Left kidney (tissue), 1 donor: ENCODE measurements at regions not wholly inside any gene's neighbourhood (a gene's known extent, or its start where the extent isn't known, plus 50 kb on each side); places are given as distances from the start of the nearest gene placed in this dataset.
A peak's percentile ranks its signal among the peaks of the same experiment; 100 is the strongest.
"Not testable (repeated sequence)": the region's sequence is repeated elsewhere in the genome, so short reads cannot be mapped to it uniquely, and the experiment has no call there.

Experiments used
- DNase-seq: peaks from one replicate; pipeline ENCODE4 v3.0.0-alpha.2; 2013

DNA sequence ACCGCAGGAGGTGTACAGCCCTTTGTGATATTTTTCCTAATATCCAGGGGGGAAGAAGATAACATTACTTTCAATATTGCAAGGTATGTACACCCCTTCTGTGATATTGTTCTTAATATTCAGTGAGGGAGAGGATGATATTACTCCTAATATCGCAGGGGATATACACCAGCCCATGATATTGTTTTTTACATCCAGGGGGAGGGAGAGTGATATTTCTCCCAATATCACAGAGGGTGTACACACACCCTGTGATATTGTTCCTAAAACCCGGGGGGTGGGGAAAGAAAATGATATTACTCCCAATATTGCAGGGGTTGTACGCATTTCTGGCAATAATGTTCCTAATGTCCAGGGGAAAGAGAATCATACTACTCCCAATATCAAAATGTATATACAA is 58.0 kb upstream of the SLC25A48 start:
- DNase-seq, result no peak

DNA sequence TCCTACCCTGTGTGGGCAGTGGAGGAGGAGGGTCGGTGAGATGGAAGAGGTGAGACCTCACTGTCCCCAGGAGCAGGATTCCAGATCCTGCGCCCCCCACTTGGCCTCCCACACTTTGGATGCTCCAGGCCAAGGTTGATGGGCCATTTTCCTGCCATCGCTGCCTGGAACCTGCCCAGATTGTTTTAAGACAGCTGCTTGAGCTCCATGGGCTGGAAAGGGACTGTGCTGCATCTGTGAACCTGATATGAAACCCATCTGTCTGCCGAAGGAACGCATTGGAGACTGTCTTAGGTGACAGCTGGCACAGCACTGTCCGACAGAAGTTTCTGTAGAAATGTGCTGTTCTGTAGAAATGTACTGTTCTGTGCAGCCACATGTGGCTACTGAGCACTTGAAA is 72.7 kb upstream of the SLC25A48 start:
- DNase-seq, result no peak

DNA sequence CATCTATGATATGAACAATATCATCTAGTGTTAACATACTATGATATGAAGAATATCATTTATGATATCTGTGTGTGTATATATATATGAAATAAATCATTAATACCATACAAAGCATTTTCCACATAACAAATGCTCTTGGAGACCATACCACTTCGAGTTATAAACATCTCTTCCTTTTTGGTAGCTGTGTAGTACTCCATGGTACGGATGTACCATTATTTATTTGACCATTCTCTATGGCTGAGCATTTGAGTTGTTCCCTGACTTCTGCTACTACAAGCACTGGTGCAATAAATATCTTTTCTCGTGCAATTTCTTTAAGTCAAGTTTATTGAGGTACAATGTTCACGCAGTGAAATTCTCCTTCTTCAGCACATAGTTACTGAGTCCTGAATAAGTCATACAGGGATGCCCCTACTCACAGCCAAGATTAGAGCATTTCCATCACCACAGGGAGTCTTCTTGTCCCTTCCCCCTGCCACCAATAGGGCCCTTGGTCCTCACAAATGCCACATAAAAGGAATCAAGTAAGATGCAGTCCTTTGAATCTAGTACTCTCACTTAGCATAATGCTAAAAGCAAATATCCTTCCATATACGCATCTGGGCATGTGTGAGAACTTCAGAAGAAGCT is 75.2 kb upstream of the SLC25A48 start:
- no peak for DNase-seq

- no peak for DNase-seq
These were observed 80.5 kb upstream of the SLC25A48 start for GRCh38 chr5:135753990-135754389.

DNA sequence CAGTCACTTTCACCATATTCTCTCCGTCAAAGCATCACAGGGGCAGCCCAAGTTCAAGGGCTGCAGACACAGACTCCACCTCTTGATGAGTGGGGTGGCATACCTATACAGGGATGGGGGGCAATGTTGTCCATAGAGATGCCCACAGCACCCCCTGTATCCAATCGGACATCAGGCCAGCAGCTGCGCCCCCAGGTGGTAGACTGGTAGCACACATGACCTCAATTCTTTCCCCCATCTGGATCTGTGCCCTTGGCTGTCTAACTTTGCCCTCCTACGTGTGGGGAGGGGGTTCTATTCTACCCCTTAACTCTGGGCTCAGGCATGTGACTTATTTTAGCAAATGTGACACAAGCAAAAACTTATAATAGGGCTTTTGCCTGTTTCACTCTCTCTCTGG is 84.0 kb upstream of the SLC25A48 start:
- no peak for DNase-seq

DNA sequence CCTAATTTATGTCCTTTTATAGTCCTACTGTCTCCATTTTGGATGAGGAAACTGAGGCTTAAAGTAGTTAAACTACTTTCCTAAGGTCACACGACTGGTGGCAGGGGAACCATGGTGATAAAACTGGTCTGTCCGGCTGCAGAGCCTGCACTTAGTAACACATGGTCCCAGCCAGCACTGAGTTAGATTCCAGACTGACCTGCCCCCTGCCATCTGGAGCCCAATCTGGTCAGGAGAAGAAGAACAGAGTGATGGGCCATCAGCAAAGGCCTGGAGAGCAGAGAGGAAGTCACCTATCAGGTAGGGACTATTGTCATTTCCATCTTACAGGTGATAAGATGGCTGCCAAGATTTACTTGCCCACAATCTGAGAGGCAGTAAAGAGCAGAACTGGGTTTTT is 86.6 kb upstream of the SLC25A48 start:
- DNase-seq, result no peak

- DNase-seq, result no peak
These were observed 88.5 kb upstream of the SLC25A48 start for GRCh38 chr5:135745897-135746500.

- DNase-seq, result peak; percentile 78
These were observed 90.6 kb upstream of the SLC25A48 start for GRCh38 chr5:135743705-135744411.

- no peak for DNase-seq
These were observed 91.3 kb upstream of the SLC25A48 start for GRCh38 chr5:135743181-135743580.

- DNase-seq, result not testable (repeated sequence)
These were observed 92.2 kb upstream of the SLC25A48 start for GRCh38 chr5:135742240-135742639.

DNA sequence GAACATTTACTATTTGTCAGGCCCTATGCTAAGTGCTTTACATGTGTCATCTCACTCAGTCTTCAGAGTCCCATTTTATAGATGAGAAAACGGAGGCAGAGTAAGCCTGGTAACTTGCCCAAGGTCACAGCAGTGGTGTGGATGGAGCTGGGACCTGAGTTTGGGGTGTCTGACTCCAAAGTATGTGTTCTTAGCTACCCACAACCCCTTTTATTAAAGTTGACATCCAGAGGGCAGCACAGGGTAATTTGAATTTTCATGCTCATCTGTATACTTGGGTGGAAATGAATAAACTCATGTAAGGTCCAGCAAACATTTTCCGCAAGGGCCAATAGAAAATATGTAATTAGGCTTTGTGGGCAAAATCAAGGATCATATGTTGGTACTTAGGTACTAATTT is 93.4 kb upstream of the SLC25A48 start:
- DNase-seq, result no peak

GRCh38 chr5:135740475-135740874 is 94.0 kb upstream of the SLC25A48 start:
- no peak for DNase-seq

DNA sequence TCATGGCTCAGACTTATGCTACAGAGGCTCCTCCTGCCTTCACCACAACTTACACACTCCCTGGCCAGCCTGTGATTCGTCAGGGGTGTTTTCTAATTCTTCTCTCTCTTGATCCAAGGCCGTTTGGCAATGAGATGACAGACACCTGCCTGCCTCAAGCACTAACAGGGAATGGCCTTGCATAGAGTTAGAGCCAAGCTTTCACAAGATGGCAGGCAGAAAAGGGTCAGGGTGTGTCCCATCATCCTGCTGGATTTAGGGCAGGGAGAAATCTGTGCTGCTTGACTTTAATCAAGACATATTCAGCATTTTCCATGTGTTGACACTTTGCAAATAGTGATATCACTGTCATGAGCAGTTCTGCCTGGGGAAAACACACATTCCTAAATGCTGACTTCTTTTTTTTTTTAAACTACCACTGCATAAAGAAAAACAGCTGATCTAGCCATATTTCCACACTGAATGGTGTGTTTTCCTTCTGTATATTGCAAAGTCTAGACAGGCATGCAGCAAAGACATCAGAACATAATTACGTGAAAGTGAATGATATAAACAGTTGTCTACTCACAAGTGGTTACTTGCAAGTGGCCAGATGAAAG is 95.0 kb upstream of the SLC25A48 start:
- no peak for DNase-seq

DNA sequence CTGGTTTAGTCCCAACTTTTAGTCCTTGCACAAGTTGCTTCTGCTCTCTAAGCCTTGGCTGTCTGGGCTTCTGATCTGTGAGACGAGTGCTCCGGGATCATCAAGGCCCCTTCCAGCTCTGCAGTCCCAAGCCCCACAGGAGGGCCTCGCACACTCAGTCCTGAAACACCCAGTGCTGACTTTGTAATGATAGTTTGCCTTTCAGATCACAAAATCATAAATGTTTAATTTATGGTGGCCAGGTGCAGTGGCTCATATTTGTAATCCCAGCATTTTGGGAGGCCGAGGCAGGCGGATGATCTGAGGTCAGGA is 95.9 kb upstream of the SLC25A48 start:
- no peak for DNase-seq

DNA sequence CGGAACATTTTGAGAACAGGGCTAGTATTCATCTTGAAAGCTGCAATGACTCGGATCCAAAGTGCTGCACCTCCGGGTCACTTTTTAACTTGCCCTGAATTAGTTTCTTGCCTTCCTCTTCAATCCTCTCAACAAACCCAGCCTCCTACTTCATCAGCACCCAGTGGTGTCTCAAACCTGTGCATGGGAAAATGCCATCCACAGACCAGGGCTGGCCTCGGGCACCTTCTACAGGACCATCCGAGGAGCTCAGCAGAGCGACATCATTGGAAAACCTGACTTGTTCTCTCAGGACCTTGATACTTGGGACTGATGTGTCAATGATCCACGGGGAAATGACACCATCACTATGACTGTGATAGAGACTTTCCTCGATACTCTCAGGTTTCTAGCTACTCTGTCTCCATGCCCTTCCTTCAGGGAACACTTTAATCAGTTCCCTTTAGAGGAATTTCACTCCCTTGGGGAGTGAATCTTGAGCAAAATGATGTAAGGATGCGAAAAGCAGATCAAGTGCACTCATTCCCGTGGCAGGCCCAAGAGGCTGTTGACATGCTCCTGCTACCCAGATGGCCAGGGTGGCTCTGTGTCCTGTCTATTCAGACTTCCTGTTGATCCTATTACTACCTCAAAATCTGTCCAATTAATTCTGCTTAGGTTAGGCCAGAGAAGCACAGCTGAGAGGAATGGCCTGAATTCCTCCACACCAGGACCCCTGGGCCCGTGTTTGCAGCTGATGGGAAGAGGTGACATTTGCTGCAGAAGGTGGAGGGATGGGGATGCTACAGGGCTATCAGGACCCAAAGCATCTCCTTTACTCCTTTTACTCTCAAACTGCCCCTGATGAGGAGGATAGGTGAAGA is 96.5 kb upstream of the SLC25A48 start:
- no peak for DNase-seq

GRCh38 chr5:135736952-135737351 is 97.5 kb upstream of the SLC25A48 start:
- not testable (repeated sequence) for DNase-seq

DNA sequence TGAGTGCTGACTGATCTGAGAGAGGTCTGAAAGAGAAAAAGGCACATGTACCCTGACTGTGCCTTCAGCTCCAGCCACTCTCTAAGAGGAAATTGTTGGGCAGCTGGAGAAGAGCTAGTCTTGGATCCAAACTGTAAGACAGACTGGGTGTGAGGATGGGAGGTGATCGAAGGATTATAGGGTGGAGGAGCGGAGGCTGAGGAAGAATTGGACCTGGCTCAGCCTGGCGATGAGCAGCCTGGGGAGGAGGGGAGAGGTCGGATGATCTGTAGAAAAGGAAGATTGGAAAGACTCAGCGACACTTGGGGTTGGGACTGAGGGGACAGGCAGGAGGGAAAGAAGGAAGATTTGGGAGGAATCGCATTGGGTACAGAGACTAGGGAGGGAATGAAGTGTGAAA is 98.6 kb upstream of the SLC25A48 start:
- no peak for DNase-seq

- DNase-seq, result not testable (repeated sequence)
These were observed 99.5 kb upstream of the SLC25A48 start for GRCh38 chr5:135734956-135735355.

GRCh38 chr5:135731034-135731433 is 103.4 kb upstream of the SLC25A48 start:
- not testable (repeated sequence) for DNase-seq

- DNase-seq, result not testable (repeated sequence)
These were observed 104.3 kb upstream of the SLC25A48 start for GRCh38 chr5:135730161-135730560.

DNA sequence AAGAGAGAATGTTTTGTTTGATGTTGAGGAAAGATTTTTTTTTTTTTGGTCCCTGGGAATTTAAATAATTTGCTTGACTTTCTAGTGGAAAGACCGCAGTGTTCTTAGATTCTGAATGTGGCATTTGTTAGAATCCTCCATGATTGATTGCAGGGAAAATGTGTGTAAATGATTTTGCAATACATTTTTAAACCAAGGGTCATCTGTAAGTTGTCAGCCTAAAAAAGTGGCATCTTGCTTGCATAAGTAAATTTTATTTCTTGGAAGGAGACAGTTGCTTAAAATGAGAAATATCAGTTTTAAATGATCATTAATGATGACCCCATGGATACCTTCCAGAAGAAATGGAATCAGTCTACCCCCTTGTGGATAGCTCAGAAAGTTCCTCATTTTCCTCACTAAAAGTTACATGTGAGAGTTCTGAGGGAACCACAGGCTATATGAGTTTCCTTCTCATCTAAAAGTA is 105.1 kb upstream of the SLC25A48 start:
- no peak for DNase-seq

GRCh38 chr5:135724617-135725016 is 109.8 kb upstream of the SLC25A48 start:
- DNase-seq, result no peak
